ENCODE measurements at regions not wholly inside any gene's neighbourhood (a gene's known extent, or its start where the extent isn't known, plus 50 kb on each side); places are given as distances from the start of the nearest gene placed in this dataset.

DNA sequence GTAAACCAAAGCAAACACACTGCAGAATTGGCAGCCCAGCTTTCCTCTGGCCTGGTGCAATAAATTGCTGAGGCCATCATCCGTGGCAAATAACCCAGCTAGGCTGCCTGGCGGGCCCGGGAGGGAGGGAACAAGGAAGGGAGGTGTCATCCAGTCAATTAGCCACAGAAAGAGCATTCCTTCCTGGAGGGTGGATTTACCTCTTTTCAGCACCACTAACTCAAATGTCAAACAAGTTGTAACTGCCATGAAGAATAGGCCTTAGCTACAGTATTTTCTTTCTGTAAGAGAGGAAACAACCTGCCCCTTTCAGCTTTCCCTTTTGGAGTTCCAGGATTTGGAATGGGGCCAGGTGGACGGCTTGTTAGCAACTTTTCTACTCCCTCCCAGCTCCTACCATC is 163.8 kb upstream of the BDNF start:
- peak in 2 of 6 donors; percentile 13 to 77 for DNase-seq (ENCODE audit: low read depth in 4 of 6, low spot score in 6 of 6)
- Histone ChIP-seq H3K27me3 (ENCODE audit: control insufficient read depth, insufficient read depth, low read length) (no peaks in the 10 kb centered on the region), H3K4me1 (ENCODE audit: control insufficient read depth, insufficient read depth, low read length) (peaks cover 3% of the 10 kb centered on the region), H3K4me3 (ENCODE audit: low read depth, low read length) (no peak overlapping the region), H3K36me3 (ENCODE audit: control insufficient read depth, insufficient read depth, low read length) (no peaks in the 10 kb centered on the region), H3K27ac (ENCODE audit: low read depth, low read length) (no peak overlapping the region), H3K9me3 (ENCODE audit: control insufficient read depth, insufficient read depth, low read length) (no peaks in the 10 kb centered on the region)
- whole genome bisulfite sequencing (ENCODE audit: insufficient coverage), result 0% methylated on average over 1 of the region's 4 CpGs

DNA sequence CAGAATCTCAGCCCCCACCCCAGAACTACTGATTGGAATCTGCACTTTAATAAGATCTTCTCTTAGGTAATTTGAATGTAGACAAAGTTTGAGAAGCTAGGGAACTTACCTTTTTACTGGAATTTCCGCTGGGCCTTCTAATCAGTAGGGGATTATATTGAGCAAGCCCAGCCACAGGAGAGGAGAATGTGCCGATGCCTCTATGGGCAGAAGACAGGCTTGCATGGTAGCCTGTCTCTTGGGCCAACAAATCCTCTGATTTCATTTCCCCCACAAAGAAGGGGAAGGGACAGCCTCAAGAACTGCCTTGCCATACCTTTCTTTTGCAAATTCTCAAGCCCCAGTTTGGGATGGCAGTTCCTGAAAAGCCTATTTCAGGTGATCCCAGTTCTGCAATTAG is 163.4 kb upstream of the BDNF start:
- H3K27ac ChIP-seq (ENCODE audit: low read depth, low read length), result no peak overlapping the region
- H3K9me3 ChIP-seq (ENCODE audit: control insufficient read depth, insufficient read depth, low read length), result no peaks in the 10 kb centered on the region
- H3K4me3 ChIP-seq (ENCODE audit: low read depth, low read length), result no peak overlapping the region
- H3K27me3 ChIP-seq (ENCODE audit: control insufficient read depth, insufficient read depth, low read length), result no peaks in the 10 kb centered on the region
- no peak for DNase-seq (ENCODE audit: low read depth in 4 of 6, low spot score in 6 of 6)
- 73% methylated on average over 2 of the region's 2 CpGs for WGBS (ENCODE audit: insufficient coverage)
- H3K36me3 ChIP-seq (ENCODE audit: control insufficient read depth, insufficient read depth, low read length), result no peaks in the 10 kb centered on the region
- H3K4me1 ChIP-seq (ENCODE audit: control insufficient read depth, insufficient read depth, low read length), result peaks cover 3% of the 10 kb centered on the region

DNA sequence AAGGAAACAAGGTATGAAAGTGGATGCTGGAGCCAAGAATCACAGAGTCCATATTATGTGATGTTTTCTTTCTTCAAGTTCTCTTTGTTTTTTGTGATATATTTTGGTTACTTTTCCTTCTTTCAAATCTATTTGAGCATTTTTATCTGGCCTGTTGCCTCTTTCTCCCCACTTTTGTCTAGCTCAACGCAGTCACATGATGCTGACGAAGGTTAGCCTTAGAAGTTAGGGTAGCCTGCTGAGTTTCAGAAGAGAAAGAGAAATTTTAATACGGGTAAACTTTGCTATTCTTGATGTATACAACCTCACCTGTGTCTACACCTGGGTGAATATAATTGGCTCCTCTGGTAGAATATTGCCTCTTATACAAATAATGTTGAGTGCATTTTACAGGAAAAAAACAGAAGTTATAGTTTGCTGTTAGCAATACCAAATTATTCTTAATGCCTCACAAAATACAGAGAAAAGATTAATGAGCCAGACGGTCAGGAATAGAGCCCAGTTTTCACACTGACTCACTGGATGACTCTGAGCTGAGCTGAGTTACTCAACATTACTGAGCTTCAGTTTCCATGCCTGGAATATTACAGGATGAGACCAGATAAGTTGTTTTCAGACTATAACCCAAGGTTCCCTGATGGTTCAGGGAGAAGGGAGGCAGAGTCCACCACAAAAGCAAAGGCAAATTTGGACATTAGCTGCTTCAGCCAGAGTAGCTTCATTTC is 161.6 kb upstream of the BDNF start:
- WGBS (ENCODE audit: insufficient coverage), result no CpG with 5 or more reads among the region's 4 CpGs
- no peaks in the 10 kb centered on the region for H3K9me3 ChIP-seq (ENCODE audit: control insufficient read depth, insufficient read depth, low read length)
- no peak overlapping the region for H3K4me3 ChIP-seq (ENCODE audit: low read depth, low read length)
- H3K27ac ChIP-seq (ENCODE audit: low read depth, low read length), result no peak overlapping the region
- DNase-seq (ENCODE audit: low read depth in 4 of 6, low spot score in 6 of 6), result no peak
- peaks cover 3% of the 10 kb centered on the region for H3K4me1 ChIP-seq (ENCODE audit: control insufficient read depth, insufficient read depth, low read length)
- H3K27me3 ChIP-seq (ENCODE audit: control insufficient read depth, insufficient read depth, low read length), result no peaks in the 10 kb centered on the region
- H3K36me3 ChIP-seq (ENCODE audit: control insufficient read depth, insufficient read depth, low read length), result no peaks in the 10 kb centered on the region

DNA sequence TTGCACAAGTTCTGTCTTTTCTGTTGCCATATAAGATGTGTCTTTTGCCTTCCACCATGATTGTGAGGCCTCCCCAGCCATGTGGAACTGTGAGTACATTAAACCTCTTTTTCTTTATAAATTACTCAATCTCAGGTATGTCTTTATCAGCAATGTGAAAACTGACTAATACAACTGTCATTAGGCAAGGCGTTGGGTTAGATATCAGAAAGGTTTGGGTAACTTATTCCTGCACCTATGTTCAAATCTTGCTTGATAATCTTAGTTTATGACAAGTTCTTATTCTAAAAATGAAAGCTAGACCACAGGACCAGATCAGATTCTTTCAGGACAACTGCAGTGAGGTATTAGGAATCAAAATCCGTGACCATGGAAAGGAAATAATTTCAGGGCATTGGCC is 160.6 kb upstream of the BDNF start:
- no peak overlapping the region for H3K4me3 ChIP-seq (ENCODE audit: low read depth, low read length)
- no peaks in the 10 kb centered on the region for H3K9me3 ChIP-seq (ENCODE audit: control insufficient read depth, insufficient read depth, low read length)
- no peak for DNase-seq (ENCODE audit: low read depth in 4 of 6, low spot score in 6 of 6)
- peaks cover 3% of the 10 kb centered on the region for H3K4me1 ChIP-seq (ENCODE audit: control insufficient read depth, insufficient read depth, low read length)
- H3K27ac ChIP-seq (ENCODE audit: low read depth, low read length), result no peak overlapping the region
- 50% methylated on average over 1 of the region's 2 CpGs for WGBS (ENCODE audit: insufficient coverage)
- no peaks in the 10 kb centered on the region for H3K27me3 ChIP-seq (ENCODE audit: control insufficient read depth, insufficient read depth, low read length)
- no peaks in the 10 kb centered on the region for H3K36me3 ChIP-seq (ENCODE audit: control insufficient read depth, insufficient read depth, low read length)

DNA sequence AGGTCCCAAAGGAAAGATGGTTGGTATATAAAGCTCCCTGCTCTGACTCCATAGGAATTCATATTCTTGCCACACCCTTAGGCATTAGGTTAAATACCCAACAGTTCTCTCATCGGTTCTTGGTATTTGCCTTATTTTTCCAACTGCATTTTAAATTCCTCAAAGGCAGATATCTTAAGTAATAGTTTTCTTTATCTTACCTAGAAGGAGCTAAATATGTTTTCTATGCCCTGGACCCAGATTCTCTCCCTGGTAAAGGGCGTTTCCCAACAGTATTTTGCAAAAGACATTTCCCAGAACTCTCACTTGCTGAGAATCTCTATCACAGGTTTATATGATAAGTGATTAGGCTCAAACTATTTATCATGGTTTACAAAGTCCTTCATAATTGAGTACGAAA is 158.6 kb upstream of the BDNF start:
- no peaks in the 10 kb centered on the region for H3K27me3 ChIP-seq (ENCODE audit: control insufficient read depth, insufficient read depth, low read length)
- no peak for DNase-seq (ENCODE audit: low read depth in 4 of 6, low spot score in 6 of 6)
- WGBS (ENCODE audit: insufficient coverage), result 80% methylated on average over 1 of the region's 3 CpGs
- no peaks in the 10 kb centered on the region for H3K36me3 ChIP-seq (ENCODE audit: control insufficient read depth, insufficient read depth, low read length)
- peaks cover under 1% of the 10 kb centered on the region for H3K4me1 ChIP-seq (ENCODE audit: control insufficient read depth, insufficient read depth, low read length)
- H3K27ac ChIP-seq (ENCODE audit: low read depth, low read length), result no peak overlapping the region
- H3K4me3 ChIP-seq (ENCODE audit: low read depth, low read length), result no peak overlapping the region
- no peaks in the 10 kb centered on the region for H3K9me3 ChIP-seq (ENCODE audit: control insufficient read depth, insufficient read depth, low read length)

DNA sequence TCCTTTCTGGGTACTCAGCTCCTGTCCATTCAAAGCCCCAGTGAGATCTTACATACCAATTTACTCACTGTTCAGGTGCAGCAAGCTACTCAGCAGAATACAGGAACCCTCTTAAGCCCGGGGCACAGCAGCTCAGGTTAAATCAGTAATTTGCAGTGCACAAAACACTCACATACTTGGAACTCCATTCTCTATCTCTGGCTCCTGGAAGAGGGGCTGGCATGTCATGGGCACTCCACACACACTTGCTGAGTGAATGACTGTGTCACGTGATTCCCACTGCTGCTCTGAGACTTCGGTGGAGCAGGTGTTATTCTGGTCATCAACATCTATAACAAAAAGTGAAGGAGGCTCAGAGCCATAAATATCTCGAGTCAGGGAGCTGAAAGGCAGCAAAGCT is 157.3 kb upstream of the BDNF start:
- no peak overlapping the region for H3K4me3 ChIP-seq (ENCODE audit: low read depth, low read length)
- no peak overlapping the region for H3K27ac ChIP-seq (ENCODE audit: low read depth, low read length)
- no peaks in the 10 kb centered on the region for H3K27me3 ChIP-seq (ENCODE audit: control insufficient read depth, insufficient read depth, low read length)
- H3K9me3 ChIP-seq (ENCODE audit: control insufficient read depth, insufficient read depth, low read length), result no peaks in the 10 kb centered on the region
- WGBS (ENCODE audit: insufficient coverage), result 68% methylated on average over 3 of the region's 4 CpGs
- peak in 1 of 6 donors; percentile 6 for DNase-seq (ENCODE audit: low read depth in 4 of 6, low spot score in 6 of 6)
- H3K36me3 ChIP-seq (ENCODE audit: control insufficient read depth, insufficient read depth, low read length), result no peaks in the 10 kb centered on the region
- H3K4me1 ChIP-seq (ENCODE audit: control insufficient read depth, insufficient read depth, low read length), result no peaks in the 10 kb centered on the region

DNA sequence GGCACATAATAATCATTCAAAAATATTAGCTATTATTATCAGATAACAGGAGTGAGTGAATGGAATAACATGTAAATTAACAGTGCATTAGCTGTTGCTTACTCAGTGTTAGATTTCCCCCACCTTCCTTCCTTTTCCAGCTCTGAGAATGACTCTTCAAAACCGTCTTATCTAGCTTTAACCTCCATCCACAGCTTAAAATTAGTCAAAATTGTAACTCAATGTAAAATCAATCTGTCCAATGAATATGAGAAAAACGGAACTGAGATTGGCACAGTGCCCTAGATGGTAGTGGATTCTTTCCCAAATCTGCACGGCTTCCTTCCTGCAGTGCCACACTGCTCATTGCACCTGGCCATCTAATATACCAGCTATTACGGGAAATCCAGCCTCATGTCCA is 156.8 kb upstream of the BDNF start:
- H3K4me3 ChIP-seq (ENCODE audit: low read depth, low read length), result no peak overlapping the region
- no peaks in the 10 kb centered on the region for H3K4me1 ChIP-seq (ENCODE audit: control insufficient read depth, insufficient read depth, low read length)
- H3K9me3 ChIP-seq (ENCODE audit: control insufficient read depth, insufficient read depth, low read length), result no peaks in the 10 kb centered on the region
- no peaks in the 10 kb centered on the region for H3K36me3 ChIP-seq (ENCODE audit: control insufficient read depth, insufficient read depth, low read length)
- H3K27me3 ChIP-seq (ENCODE audit: control insufficient read depth, insufficient read depth, low read length), result no peaks in the 10 kb centered on the region
- WGBS (ENCODE audit: insufficient coverage), result no CpG with 5 or more reads among the region's 4 CpGs
- no peak for DNase-seq (ENCODE audit: low read depth in 4 of 6, low spot score in 6 of 6)
- H3K27ac ChIP-seq (ENCODE audit: low read depth, low read length), result no peak overlapping the region

DNA sequence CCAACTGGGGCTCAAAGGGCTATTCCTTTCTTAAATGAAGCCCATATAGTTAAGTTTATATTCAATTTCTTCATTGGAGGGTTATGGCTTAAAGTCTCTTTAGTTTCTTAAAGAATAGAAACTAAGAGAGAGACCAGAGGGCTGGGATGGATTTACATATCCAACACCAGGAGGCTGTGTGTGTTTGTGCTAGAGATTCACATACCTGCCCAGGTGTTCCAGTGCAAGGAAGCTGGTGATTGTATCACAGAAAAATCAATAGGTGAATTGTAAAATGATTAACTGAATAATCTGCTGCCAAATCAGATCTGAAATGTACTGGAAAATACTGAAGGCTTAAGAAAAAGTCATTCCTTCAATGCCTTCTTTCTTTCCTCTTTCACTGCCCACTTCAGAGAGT is 148.2 kb upstream of the BDNF start:
- Histone ChIP-seq H3K27me3 (ENCODE audit: control insufficient read depth, insufficient read depth, low read length) (peaks cover 4% of the 10 kb centered on the region), H3K9me3 (ENCODE audit: control insufficient read depth, insufficient read depth, low read length) (no peaks in the 10 kb centered on the region), H3K36me3 (ENCODE audit: control insufficient read depth, insufficient read depth, low read length) (no peaks in the 10 kb centered on the region), H3K4me3 (ENCODE audit: low read depth, low read length) (no peak overlapping the region), H3K4me1 (ENCODE audit: control insufficient read depth, insufficient read depth, low read length) (no peaks in the 10 kb centered on the region), H3K27ac (ENCODE audit: low read depth, low read length) (no peak overlapping the region)
- DNase-seq (ENCODE audit: low read depth in 4 of 6, low spot score in 6 of 6), result no peak

DNA sequence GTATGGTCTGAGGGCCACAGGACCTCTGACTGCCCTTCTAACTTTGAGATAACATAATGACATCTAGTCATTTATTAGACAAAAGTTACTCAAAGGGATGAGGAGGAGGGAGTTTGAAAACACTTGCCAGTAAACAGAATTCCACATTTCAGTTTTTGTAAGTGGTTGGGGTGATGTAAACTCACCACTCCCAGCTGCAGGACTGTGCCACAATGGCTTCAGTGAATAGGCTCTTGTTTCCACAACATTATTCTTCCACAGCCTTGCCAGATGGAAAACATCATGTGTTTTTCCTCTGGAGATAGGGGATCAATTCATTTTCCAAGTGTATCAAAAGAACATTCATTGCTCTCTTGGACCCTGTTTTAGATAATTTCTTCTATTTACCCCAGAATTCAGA is 147.2 kb upstream of the BDNF start:
- Histone ChIP-seq H3K27ac (ENCODE audit: low read depth, low read length) (no peak overlapping the region), H3K9me3 (ENCODE audit: control insufficient read depth, insufficient read depth, low read length) (peaks cover 4% of the 10 kb centered on the region), H3K4me1 (ENCODE audit: control insufficient read depth, insufficient read depth, low read length) (no peaks in the 10 kb centered on the region), H3K27me3 (ENCODE audit: control insufficient read depth, insufficient read depth, low read length) (peaks cover 4% of the 10 kb centered on the region), H3K36me3 (ENCODE audit: control insufficient read depth, insufficient read depth, low read length) (no peaks in the 10 kb centered on the region), H3K4me3 (ENCODE audit: low read depth, low read length) (no peak overlapping the region)
- peak in 1 of 6 donors; percentile 21 for DNase-seq (ENCODE audit: low read depth in 4 of 6, low spot score in 6 of 6)

DNA sequence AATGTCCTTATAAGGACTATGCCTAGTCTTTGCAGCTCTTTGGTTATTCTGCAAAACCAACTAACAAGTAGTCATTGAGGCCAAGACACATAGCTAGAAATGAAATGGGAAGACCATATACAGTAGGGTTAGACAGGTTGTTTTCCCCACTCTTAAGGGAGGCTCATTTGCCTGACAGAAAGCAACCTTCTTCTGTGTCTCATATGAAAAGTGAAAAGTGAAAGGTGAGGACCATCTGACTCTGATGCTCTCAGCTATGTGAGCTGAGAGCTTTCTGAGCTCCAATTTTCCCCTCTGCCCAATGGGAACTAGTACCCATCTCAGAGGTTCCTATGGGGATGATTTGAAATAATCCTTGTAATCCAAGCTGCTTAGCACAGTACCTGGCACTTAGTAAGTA is 142.0 kb upstream of the BDNF start:
- Histone ChIP-seq H3K36me3 (ENCODE audit: control insufficient read depth, insufficient read depth, low read length) (no peaks in the 10 kb centered on the region), H3K27ac (ENCODE audit: low read depth, low read length) (no peak overlapping the region), H3K4me3 (ENCODE audit: low read depth, low read length) (no peak overlapping the region), H3K9me3 (ENCODE audit: control insufficient read depth, insufficient read depth, low read length) (peaks cover 4% of the 10 kb centered on the region), H3K27me3 (ENCODE audit: control insufficient read depth, insufficient read depth, low read length) (peaks cover 4% of the 10 kb centered on the region), H3K4me1 (ENCODE audit: control insufficient read depth, insufficient read depth, low read length) (no peaks in the 10 kb centered on the region)
- DNase-seq (ENCODE audit: low read depth in 4 of 6, low spot score in 6 of 6), result no peak
